Hepatic stellate cell (primary cell): ENCODE measurements at regions not wholly inside any gene's neighbourhood (a gene's known extent, or its start where the extent isn't known, plus 50 kb on each side); places are given as distances from the start of the nearest gene placed in this dataset.
"Not testable (repeated sequence)": the region's sequence is repeated elsewhere in the genome, so short reads cannot be mapped to it uniquely, and the experiment has no call there.

Experiments used
- DNase-seq: peaks from one replicate; pipeline ENCODE4 v3.0.0; 2011; ENCODE audit warnings: low spot score

GRCh38 chr12:28060871-28061270, 88.3 kb upstream of the PTHLH start:
- DNase-seq = no peak

DNA sequence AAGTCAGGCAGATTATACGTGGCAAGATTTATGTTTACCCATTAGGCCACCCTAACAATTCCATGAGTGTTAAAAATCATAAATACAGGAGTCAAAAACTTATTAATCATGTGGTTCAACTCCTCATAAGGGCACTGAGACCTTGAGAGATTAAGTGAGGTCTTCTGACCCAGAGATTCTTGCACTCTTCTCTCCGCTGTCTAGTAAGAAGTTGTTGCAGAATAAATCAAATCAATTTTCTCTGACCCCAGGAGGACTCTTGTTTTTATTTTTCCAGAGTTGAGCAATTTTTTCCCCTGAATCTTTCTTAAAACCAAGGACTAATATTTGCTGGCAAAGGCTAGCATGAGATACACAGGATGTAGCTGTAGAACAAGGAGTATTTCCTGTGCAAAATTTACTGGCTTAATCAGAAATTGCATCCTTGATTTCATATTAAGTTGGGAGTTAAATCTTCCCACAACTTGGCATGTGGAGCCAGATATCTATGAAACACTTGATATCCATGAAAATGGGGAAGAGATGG, 90.9 kb upstream of the PTHLH start:
- no peak for DNase-seq

- DNase-seq = no peak
These were observed 92.8 kb upstream of the PTHLH start for GRCh38 chr12:28065374-28065773.

DNA sequence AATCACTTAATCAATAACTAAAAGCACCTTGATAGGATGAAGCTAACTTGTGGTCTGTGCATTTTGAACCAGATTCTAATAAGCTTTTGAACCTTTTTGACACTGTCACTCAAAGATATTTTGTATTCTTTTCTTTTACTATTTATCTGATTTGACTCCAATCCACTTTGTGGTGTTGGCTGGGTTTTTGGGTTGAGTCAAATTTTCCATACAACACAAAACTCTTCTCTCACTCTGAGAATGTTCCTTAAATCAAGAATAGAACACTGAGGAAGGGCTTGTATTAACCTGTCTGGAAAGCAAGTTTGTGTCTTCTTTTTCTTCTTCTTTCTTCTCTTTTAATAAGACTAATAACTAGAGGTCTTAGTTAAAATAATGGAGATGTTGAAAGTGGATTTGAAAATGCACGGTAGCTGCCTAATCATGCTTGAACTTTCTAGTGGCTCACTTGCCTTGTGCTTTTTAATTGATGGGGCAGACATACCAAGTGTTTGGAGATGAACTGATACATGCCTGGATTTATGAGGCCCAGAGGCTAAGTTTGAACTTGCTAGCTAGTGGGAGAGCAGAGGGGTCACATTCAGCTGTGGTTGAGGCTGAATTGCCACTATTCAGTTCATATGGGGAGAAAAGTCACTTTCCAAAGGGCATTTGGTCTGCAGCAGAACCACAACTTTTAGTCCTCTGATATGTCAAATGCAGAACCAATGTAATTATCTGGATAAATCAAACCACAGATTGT, 93.5 kb upstream of the PTHLH start:
- DNase-seq = no peak

- DNase-seq = no peak
These were observed 94.3 kb upstream of the PTHLH start for GRCh38 chr12:28066879-28067278.

DNA sequence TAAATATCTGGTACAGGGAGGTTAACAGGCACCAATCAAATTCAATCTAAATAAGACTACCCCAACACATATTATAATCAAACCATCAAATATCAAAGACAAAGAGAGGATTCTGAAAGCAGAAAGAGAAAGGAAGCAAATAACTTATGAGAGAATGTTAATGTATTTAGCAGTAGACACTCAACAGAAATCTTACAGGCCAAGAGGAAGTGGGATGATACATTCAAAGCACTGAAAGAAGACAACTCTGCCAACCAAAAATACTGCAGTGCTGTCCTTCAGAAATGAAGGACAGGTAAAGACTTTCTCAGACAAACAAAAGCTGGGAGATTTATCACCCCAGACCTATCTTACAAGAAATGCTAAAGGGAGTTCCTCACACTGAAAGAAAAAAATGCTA, 95.9 kb upstream of the PTHLH start:
- no peak for DNase-seq

DNA sequence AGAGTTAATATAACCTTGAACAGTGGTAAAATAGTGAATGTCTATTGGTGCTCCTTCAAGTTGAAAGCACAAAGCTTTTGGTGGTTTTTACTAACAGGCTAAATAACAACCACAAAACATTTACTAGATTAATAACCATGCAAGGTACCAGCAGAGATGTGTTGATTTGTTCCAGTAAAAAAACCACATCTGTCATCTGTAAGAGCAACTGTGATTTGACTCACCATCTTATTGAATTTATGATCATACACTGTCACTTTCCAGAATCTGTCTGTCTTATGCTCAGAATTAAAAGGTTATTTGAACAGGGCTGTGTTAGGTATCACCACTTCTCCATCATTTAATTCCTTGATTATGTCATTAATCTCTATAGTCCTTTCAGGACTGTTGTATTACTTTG, 107.0 kb upstream of the PTHLH start:
- DNase-seq = no peak

- DNase-seq = no peak
These were observed 108.2 kb upstream of the CCDC91 start for GRCh38 chr12:28082096-28082495.

- no peak for DNase-seq
These were observed 106.2 kb upstream of the CCDC91 start for GRCh38 chr12:28083840-28084678.

GRCh38 chr12:28086521-28087155, 103.6 kb upstream of the CCDC91 start:
- no peak for DNase-seq

DNA sequence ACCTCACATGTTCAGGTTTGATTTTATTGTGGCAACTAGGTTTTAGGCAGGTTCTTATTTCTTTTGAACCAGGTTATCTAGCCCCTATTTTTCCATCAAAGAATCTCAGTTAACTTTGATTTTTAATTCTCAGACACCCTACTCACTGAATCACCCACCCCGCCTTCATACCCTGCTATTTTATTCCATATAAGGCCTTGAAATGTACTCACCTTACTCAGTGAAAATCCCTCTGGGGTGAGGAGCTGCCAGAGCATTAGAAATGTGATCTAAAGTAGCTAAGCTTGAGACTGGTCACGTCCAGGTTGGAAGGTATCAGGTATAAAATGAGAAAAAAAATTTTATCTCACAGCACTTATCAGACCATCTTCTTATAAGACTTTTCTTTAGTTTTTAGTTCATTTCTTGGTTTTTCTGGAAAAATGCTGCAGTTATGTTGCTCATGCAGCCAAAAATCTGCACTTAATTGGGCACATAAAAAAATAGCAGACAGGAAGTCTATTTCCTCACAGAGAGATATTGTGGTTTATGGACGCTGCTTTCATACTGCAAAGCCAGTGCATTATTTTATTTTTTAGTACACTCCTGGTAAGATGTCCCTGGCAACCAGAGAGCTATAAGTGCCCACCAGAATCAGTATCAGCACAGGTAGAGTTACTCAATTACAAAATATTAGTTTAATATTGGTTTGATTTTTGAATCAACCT, 101.5 kb upstream of the CCDC91 start:
- no peak for DNase-seq

GRCh38 chr12:28089338-28089737, 100.9 kb upstream of the CCDC91 start:
- no peak for DNase-seq

- no peak for DNase-seq
These were observed 99.4 kb upstream of the CCDC91 start for GRCh38 chr12:28090835-28091234.

DNA sequence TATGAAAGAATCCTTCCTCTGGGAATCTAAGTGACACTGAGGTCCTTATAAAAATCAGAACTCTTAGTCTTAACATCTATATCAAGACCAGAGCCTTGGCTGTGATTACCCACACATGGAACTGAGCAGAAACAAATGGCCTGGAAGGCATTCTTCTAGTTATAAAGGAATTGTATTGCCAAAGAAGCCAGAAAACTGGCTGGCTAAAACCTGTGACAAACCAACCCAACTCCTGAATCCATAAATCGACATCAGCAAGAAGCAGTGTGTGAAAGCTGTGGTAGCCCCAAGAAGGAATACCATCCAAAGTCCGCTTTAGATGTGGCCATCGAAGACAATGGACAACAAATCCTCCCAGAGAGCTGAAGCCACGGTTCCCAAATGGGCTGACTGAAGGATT, 97.9 kb upstream of the CCDC91 start:
- DNase-seq = no peak

- DNase-seq = no peak
These were observed 93.6 kb upstream of the CCDC91 start for GRCh38 chr12:28096649-28097048.

DNA sequence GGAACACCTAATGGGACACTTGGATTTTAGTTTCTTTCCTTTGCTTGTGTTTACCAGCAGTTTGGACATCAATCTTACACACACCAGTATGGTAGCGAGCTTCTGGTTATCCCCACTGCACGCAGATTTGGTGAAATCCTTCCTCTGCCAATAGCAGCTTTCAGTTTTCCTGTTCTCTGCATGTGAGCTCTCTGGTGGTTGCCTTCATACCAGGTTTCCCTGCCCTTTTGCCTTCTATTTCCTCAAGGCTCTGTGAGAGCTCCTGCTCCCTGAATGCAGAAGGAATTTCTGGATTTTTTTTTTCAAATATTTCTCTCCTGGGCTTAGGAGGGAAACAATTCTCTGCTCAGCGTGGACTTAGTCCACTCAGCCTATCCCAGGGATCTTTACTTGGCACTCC, 93.0 kb upstream of the CCDC91 start:
- DNase-seq = no peak

DNA sequence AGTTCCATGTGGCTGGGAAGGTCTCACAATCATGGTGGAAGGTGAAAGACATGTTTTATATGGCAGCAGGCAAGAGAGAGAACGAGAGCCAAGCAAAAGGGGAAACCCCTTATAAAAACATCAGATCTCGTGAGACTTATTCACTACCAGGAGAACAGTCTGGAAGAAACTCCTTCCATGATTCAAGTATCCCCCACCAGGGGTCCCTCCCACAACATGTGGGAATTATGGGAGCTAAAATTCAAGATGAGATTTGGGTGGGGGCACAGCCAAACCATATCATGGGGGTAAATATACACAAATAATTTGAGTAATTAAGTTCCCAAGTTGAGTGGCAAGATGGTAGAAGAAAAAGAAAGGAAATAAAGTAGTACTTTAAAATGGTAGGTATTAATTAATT, 91.0 kb upstream of the CCDC91 start:
- not testable (repeated sequence) for DNase-seq

DNA sequence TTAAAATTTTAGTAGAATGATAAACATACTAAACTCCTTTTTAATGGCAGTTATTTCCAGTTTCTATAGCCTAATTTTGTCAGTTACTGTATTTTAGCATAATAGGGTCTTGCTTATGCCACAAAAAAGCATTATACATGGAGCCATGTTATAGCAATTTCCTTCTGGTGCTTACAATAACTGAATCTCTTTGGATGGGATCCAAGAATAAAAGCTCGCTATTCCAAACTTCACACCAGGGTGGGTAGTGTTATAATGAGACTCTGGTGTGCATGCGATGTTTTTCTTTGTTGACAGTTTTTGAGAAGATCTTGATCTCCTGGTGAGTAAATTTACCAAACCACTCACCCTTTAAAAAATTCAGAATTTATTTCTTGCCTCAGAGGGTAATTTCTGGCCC, 90.4 kb upstream of the CCDC91 start:
- DNase-seq = no peak

DNA sequence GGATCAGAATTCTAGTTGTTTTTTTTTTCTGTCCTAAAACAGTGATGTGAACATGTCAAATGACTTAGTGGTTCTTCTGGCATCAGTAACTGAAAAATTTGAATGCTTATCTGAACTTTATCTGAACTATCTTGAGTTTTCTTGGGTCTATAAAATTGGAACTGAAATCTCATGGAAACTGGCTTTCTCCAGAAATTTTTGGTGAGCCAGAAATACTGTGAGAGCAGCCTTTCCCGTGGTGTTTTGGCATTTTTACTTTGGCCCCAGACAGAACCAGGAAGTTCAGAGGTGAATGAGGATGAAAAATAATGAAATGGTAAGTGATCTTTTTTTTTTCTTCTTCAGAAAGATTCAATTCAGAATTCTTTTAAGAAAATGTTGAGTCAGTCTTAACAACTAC, 89.5 kb upstream of the CCDC91 start:
- no peak for DNase-seq

DNA sequence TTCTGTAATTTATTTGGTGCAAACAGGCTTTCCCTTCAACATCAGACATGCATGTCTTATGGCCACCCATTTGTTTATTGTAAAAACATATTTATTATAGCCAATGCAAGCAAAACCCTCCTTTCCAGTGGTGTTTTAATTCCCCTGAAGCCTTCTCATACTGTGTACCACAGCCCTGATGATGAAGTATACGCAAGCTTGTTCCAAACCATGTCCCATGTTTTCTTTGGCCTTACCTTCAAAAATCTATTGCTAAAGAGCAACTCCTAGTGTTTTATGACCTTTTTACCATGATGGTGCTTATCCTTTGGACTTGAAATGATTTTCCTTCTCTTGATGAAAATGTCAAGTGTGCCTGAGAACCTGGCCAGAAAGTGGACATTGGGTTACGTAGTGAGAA, 85.9 kb upstream of the CCDC91 start:
- DNase-seq = no peak

GRCh38 chr12:28104903-28105864, 85.1 kb upstream of the CCDC91 start:
- no peak for DNase-seq
